CD4-positive, alpha-beta memory T cell (primary cell): ENCODE measurements at regions not wholly inside any gene's neighbourhood (a gene's known extent, or its start where the extent isn't known, plus 50 kb on each side); places are given as distances from the start of the nearest gene placed in this dataset.
A peak's percentile ranks its signal among the peaks of the same experiment; 100 is the strongest.

Experiments used
- CTCF ChIA-PET: fragments of 350-600 bp; sonication (Branson Sonifier 250); formaldehyde crosslinking; loops from one replicate; lab custom pipeline; 2021; ENCODE audit warnings: inconsistent platforms; ENCODE audit not compliant: partially characterized antibody; lab: Charles Lee
- POLR2A ChIA-PET: fragments of 350-600 bp; sonication (Branson Sonifier 250); formaldehyde crosslinking; loops from one replicate; lab custom pipeline; 2021; ENCODE audit not compliant: partially characterized antibody; lab: Charles Lee
- DNase-seq, 5 donors: peaks; one replicate each; pipeline versions ENCODE4 v3.0.0 to v3.0.0-alpha.2; 2020 to 2022; ENCODE audit warnings: mixed read lengths in 1 of 5
- H3K27ac ChIP-seq: one replicate; pipeline ENCODE4 v1.7.0; 2013; ENCODE audit warnings: low read depth, low read length
- H3K27me3 ChIP-seq: 2 replicates; pipeline ENCODE4 v1.7.0; 2013; ENCODE audit warnings: mild to moderate bottlenecking, low read length, moderate library complexity; ENCODE audit not compliant: insufficient read depth
- H3K36me3 ChIP-seq: 2 replicates; pipeline ENCODE4 v1.7.0; 2013; ENCODE audit warnings: mild to moderate bottlenecking, low read length, moderate library complexity; ENCODE audit not compliant: insufficient read depth
- H3K4me1 ChIP-seq: 2 replicates; pipeline ENCODE4 v1.7.0; 2013; ENCODE audit warnings: mild to moderate bottlenecking, low read length, moderate library complexity; ENCODE audit not compliant: insufficient read depth
- H3K4me3 ChIP-seq, 2 donors: one replicate each; pipeline ENCODE4 v1.7.0; 2013; ENCODE audit warnings: low read length in 2 of 2, mild to moderate bottlenecking in 1 of 2
- H3K9me3 ChIP-seq, 2 donors: one replicate each; pipeline ENCODE4 v1.7.0; 2013; ENCODE audit warnings: low read length in 2 of 2, control low read depth in 1 of 2; ENCODE audit not compliant: control insufficient read depth in 1 of 2
- H3K27ac Mint-ChIP-seq, 7 donors: one replicate each; pipeline ENCODE4 v1.8.0; 2020 to 2021; ENCODE audit warnings: mixed read lengths in 7 of 7, mild to moderate bottlenecking in 6 of 7, inconsistent platforms in 3 of 7, moderate library complexity in 3 of 7
- H3K27me3 Mint-ChIP-seq, 2 donors: one replicate each; pipeline ENCODE4 v1.8.0; 2020 to 2021; ENCODE audit warnings: mixed read lengths in 2 of 2
- H3K36me3 Mint-ChIP-seq, 2 donors: one replicate each; pipeline ENCODE4 v1.8.0; 2020 to 2021; ENCODE audit warnings: mixed read lengths in 2 of 2, inconsistent platforms in 1 of 2, mild to moderate bottlenecking in 1 of 2
- H3K4me1 Mint-ChIP-seq, 4 donors: one replicate each; pipeline ENCODE4 v1.8.0; 2020 to 2021; ENCODE audit warnings: mixed read lengths in 4 of 4, mild to moderate bottlenecking in 1 of 4
- H3K4me3 Mint-ChIP-seq, 8 donors: one replicate each; pipeline ENCODE4 v1.8.0; 2020 to 2021; ENCODE audit warnings: mixed read lengths in 8 of 8, mild to moderate bottlenecking in 7 of 8, moderate library complexity in 6 of 8, inconsistent platforms in 3 of 8
- H3K9me3 Mint-ChIP-seq, 8 donors: one replicate each; pipeline ENCODE4 v1.8.0; 2020 to 2021; ENCODE audit warnings: mixed read lengths in 8 of 8, mild to moderate bottlenecking in 5 of 8, inconsistent platforms in 3 of 8, moderate library complexity in 1 of 8
- intact Hi-C: fragments of 100-400 bp; cut with micrococcal nuclease; formaldehyde crosslinking; loops from one replicate; pipeline ENCODE4 v1.15.1; 2023

DNA sequence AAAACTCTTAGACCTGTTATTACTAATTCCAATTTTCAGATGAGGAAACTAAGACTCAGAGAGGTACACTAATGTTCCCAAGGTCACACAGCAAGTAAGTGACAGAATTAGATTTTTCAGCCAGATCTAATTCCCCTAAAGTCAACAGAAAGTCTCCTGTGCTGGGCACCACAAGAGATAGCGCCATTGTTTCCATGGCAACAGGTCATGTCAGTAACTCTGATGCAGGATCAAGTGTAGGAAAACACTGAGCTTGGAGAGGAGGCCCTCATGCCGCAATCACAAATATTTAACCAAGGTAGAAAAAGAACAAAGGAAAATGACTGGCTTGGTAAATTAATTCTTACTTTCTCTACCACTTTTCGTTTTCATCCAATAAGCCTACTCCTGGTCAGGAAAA lies 166.0 kb upstream of the CDH13 start:
- H3K4me1 Mint-ChIP-seq = peaks cover 0 to 4% (median 0%) of the 10 kb centered on the region in 4 donors
- no peaks in the 10 kb centered on the region for H3K27me3 ChIP-seq
- ChIA-PET CTCF (interaction anchor here (0.9 kb wide), 1 partner anchor 10 kb away, joined by 3 read pairs; no protein-coding TSS in a partner anchor), POLR2A (no interaction called here)
- no peak for DNase-seq
- H3K36me3 ChIP-seq = no peaks in the 10 kb centered on the region
- peaks cover 4 to 8% of the 10 kb centered on the region in 2 donors for H3K27me3 Mint-ChIP-seq
- H3K9me3 Mint-ChIP-seq = peaks cover 0 to 5% (median 0%) of the 10 kb centered on the region in 8 donors
- H3K4me1 ChIP-seq = no peaks in the 10 kb centered on the region
- no peak overlapping the region for H3K4me3 Mint-ChIP-seq
- intact Hi-C loops = no loop called here
- no peaks in the 10 kb centered on the region for H3K36me3 Mint-ChIP-seq
- no peaks in the 10 kb centered on the region for H3K9me3 ChIP-seq
- no peak overlapping the region for H3K27ac Mint-ChIP-seq
- H3K27ac ChIP-seq = no peak overlapping the region
- H3K4me3 ChIP-seq = no peak overlapping the region

DNA sequence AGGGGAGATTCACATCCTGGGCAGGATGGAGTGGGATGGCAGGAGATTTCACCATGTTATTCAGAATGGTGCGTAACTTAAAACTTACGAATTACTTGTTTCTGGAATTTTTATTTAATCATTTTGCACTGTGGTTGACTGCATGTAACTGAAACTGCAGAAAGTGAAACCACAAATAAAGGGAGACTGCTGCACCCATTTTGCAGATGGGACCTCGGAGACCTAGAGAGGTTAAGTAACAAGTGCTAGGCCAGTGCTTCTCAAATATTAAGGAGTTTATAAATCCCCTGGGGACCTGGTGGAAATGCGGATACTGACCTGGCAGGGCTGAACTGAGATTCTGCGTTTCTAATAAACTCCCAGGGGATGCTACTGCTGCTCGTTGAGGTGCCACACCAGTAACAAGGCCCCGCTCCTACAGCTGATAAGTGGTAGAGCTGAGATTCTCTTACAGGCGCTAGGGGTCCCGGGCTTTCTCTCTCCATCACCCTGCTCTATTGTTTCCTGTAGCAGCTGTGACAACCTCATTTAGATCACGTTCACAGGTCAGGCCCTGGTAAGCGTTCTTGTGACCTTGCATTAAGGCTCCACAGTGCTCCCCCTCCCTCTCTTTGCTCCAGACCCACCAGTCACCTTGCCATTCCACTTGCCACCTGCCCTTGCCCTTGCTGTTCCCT lies 167.1 kb upstream of the CDH13 start:
- ChIA-PET POLR2A (no interaction called here), CTCF (interaction anchor here (0.9 kb wide), 1 partner anchor 9 kb away, joined by 3 read pairs; no protein-coding TSS in a partner anchor)
- H3K27me3 ChIP-seq = no peaks in the 10 kb centered on the region
- no peak overlapping the region for H3K4me3 Mint-ChIP-seq
- H3K4me3 ChIP-seq = no peak overlapping the region
- DNase-seq = no peak
- intact Hi-C loops = no loop called here
- peaks cover 0 to 1% (median 0%) of the 10 kb centered on the region in 8 donors for H3K9me3 Mint-ChIP-seq
- H3K4me1 Mint-ChIP-seq = peaks cover 0 to 4% (median 0%) of the 10 kb centered on the region in 4 donors
- H3K9me3 ChIP-seq = no peaks in the 10 kb centered on the region
- H3K27ac Mint-ChIP-seq = no peak overlapping the region
- no peaks in the 10 kb centered on the region for H3K36me3 ChIP-seq
- no peaks in the 10 kb centered on the region for H3K36me3 Mint-ChIP-seq
- H3K27ac ChIP-seq = no peak overlapping the region
- H3K27me3 Mint-ChIP-seq = peaks cover 3% of the 10 kb centered on the region in 2 donors
- H3K4me1 ChIP-seq = no peaks in the 10 kb centered on the region

DNA sequence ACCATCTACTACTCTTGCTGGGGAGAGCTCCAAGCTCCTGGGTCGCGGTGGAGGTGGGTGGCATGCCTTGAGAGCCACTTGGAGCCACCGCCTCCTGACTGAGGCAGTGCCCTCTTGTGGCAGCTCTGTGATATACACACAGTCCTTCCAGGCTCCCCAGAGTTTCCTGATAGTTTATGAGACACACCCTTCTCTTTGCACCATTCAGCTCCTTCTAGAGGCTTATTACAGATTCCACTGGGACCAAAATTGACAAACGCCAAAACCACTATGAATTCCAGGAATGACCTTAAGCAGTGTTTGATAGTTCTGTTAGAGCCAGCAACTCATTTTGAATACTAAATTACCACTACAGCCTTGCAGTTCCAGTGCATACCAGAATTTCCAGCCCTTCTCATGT lies 170.1 kb upstream of the CDH13 start:
- ChIA-PET POLR2A (no interaction called here), CTCF (interaction anchor here (1.0 to 2.2 kb wide), 9 partner anchors 8 to 758 kb away, joined by 3 to 10 read pairs (median 5); no protein-coding TSS in a partner anchor)
- H3K4me1 ChIP-seq = no peaks in the 10 kb centered on the region
- H3K36me3 ChIP-seq = no peaks in the 10 kb centered on the region
- H3K27me3 ChIP-seq = no peaks in the 10 kb centered on the region
- peaks cover 3% of the 10 kb centered on the region in 2 donors for H3K27me3 Mint-ChIP-seq
- intact Hi-C loops = no loop called here
- H3K36me3 Mint-ChIP-seq = no peaks in the 10 kb centered on the region
- peaks cover 0 to 4% (median 0%) of the 10 kb centered on the region in 4 donors for H3K4me1 Mint-ChIP-seq
- no peak overlapping the region for H3K27ac ChIP-seq
- H3K9me3 Mint-ChIP-seq = peaks cover 0 to 5% (median 0%) of the 10 kb centered on the region in 8 donors
- H3K4me3 Mint-ChIP-seq = no peak overlapping the region
- peak in 1 of 5 donors; percentile 4 for DNase-seq
- no peak overlapping the region for H3K4me3 ChIP-seq
- H3K27ac Mint-ChIP-seq = no peak overlapping the region
- H3K9me3 ChIP-seq = no peaks in the 10 kb centered on the region

DNA sequence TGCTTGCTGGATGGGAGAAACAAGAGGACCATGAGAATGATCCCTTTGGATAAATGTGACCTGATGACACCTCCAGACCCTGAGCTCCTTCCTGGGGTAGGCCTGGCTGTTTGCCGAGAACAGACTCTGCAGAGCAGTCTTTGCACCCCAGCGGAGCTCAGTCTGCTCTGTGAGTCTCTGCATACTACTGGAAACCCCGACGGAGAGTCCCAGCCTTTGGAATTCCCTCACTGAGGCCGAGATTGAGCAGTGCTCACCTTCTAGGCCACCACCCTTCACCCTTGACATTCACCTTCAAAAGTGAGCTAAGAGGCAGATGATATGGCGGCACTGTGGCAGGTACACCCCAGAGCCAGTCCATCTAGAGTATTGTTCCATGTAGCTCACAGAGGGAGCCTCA lies 172.2 kb upstream of the CDH13 start:
- ChIA-PET POLR2A (no interaction called here), CTCF (interaction anchor here (0.7 to 1.4 kb wide), 2 partner anchors 17 to 51 kb away, joined by 3 read pairs; no protein-coding TSS in a partner anchor)
- Mint-ChIP-seq H3K4me1 (peaks cover 0 to 4% (median 0%) of the 10 kb centered on the region in 4 donors), H3K27me3 (no peaks in the 10 kb centered on the region), H3K9me3 (peaks cover 0 to 3% (median 0%) of the 10 kb centered on the region in 8 donors), H3K27ac (no peak overlapping the region), H3K36me3 (no peaks in the 10 kb centered on the region), H3K4me3 (no peak overlapping the region)
- H3K4me3 ChIP-seq = no peak overlapping the region
- H3K9me3 ChIP-seq = no peaks in the 10 kb centered on the region
- H3K27ac ChIP-seq = no peak overlapping the region
- no peak for DNase-seq
- no peaks in the 10 kb centered on the region for H3K27me3 ChIP-seq
- intact Hi-C loops = no loop called here
- H3K4me1 ChIP-seq = no peaks in the 10 kb centered on the region
- no peaks in the 10 kb centered on the region for H3K36me3 ChIP-seq

DNA sequence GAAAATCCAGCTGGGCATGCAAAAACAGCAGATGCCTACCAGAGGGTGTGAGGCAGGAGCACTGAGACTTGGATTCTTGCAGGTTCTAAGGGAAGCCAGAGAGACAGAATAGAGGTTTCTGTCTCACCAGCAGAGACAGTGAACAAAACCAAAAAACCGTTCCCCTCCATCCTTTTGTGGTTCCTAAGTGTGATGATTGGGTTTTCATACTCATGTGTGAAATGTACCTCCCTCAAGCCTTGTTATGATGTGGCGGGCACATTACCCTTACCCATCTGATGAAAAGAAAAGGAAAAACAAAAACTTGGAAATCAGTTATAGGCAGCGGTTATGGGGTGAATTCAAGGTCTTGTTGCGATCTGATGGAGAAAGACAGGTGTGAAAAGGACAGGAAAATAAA lies 172.6 kb upstream of the CDH13 start:
- DNase-seq = no peak
- no peak overlapping the region for H3K27ac Mint-ChIP-seq
- Histone ChIP-seq H3K27ac (no peak overlapping the region), H3K27me3 (no peaks in the 10 kb centered on the region), H3K4me3 (no peak overlapping the region), H3K36me3 (no peaks in the 10 kb centered on the region), H3K9me3 (no peaks in the 10 kb centered on the region), H3K4me1 (no peaks in the 10 kb centered on the region)
- H3K36me3 Mint-ChIP-seq = no peaks in the 10 kb centered on the region
- H3K9me3 Mint-ChIP-seq = peaks cover 0 to 3% (median 0%) of the 10 kb centered on the region in 8 donors
- intact Hi-C loops = no loop called here
- POLR2A ChIA-PET = no interaction called here
- CTCF ChIA-PET = interaction anchor here (0.7 to 1.4 kb wide), 2 partner anchors 16 to 50 kb away, joined by 3 read pairs; no protein-coding TSS in a partner anchor
- H3K27me3 Mint-ChIP-seq = peaks cover 0 to 2% of the 10 kb centered on the region in 2 donors
- H3K4me3 Mint-ChIP-seq = no peak overlapping the region
- peaks cover 0 to 4% (median 0%) of the 10 kb centered on the region in 4 donors for H3K4me1 Mint-ChIP-seq

DNA sequence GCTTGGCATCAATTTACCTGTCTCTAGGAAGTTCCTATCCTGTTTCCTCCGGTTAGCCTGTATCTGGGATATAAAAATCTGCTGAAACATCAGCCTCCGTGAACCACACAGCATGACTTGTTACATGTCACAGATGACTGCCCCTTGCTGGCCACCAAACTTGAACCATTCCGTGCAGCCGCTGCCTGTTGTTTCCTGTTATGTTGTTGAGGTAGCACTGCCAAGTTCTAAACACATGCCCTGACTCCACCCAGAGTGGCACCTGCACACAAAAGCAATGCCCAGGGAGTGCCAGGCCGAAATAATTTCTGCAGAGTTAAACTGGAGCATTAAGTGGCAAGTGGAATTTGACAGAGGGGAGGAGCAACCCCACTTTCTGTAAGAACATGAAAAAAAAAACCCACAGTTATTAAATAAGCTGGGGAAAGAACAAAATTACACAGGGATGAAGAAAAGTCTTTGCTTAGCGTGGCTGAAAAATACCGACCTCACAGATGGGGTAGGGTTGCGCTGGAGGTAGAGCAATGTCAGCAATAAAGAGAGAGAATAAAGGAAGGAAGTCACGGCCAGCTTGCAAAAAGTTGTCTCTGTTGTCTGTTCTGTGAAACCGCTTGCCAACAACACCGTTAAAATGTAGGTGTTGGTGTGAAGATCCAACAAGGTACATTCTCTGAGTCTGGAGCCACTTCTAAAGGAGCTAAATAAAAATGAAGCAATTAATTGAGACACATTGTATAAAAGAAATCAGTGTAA lies 174.6 kb upstream of the CDH13 start:
- Histone ChIP-seq H3K4me1 (no peaks in the 10 kb centered on the region), H3K27me3 (no peaks in the 10 kb centered on the region), H3K4me3 (no peak overlapping the region), H3K9me3 (no peaks in the 10 kb centered on the region), H3K36me3 (no peaks in the 10 kb centered on the region), H3K27ac (no peak overlapping the region)
- intact Hi-C loops = no loop called here
- no peak overlapping the region for H3K27ac Mint-ChIP-seq
- H3K27me3 Mint-ChIP-seq = peaks cover 0 to 2% of the 10 kb centered on the region in 2 donors
- DNase-seq = no peak
- peaks cover 0 to 5% (median 0%) of the 10 kb centered on the region in 8 donors for H3K9me3 Mint-ChIP-seq
- CTCF ChIA-PET = no interaction called here
- peaks cover 0 to 4% (median 0%) of the 10 kb centered on the region in 4 donors for H3K4me1 Mint-ChIP-seq
- no peak overlapping the region for H3K4me3 Mint-ChIP-seq
- H3K36me3 Mint-ChIP-seq = no peaks in the 10 kb centered on the region
- POLR2A ChIA-PET = no interaction called here

DNA sequence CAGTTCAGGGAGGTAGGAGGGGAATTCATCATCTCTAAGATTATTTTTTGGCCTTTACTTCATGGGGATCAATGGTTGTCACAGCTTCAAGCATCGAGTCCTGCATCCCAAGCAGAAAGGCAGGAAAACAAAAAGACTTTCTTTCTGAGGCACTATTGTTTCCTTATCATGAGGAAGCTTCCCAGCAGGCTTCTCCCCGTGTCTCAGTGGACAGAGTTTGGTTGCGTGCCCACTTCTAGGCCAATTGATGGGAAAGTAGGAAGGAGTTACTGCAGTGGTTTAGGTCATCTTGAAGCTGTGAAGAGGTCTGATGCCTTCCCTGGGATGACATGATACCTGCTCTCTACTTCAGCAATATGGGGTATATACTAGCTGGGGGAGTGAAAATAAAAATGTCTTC lies 175.3 kb upstream of the CDH13 start:
- Histone ChIP-seq H3K4me3 (no peak overlapping the region), H3K36me3 (no peaks in the 10 kb centered on the region), H3K9me3 (no peaks in the 10 kb centered on the region), H3K4me1 (no peaks in the 10 kb centered on the region), H3K27me3 (no peaks in the 10 kb centered on the region), H3K27ac (no peak overlapping the region)
- Mint-ChIP-seq H3K4me3 (no peak overlapping the region), H3K4me1 (peaks cover 0 to 1% (median 0%) of the 10 kb centered on the region in 4 donors), H3K27ac (no peak overlapping the region), H3K27me3 (peaks cover 0 to 2% of the 10 kb centered on the region in 2 donors), H3K9me3 (peaks cover 0 to 5% (median 1%) of the 10 kb centered on the region in 8 donors), H3K36me3 (no peaks in the 10 kb centered on the region)
- ChIA-PET CTCF (no interaction called here), POLR2A (no interaction called here)
- no peak for DNase-seq
- intact Hi-C loops = no loop called here
